Left kidney (tissue), 1 donor: ENCODE measurements at regions not wholly inside any gene's neighbourhood (a gene's known extent, or its start where the extent isn't known, plus 50 kb on each side); places are given as distances from the start of the nearest gene placed in this dataset.

Experiments used
- DNase-seq: peaks from one replicate; pipeline ENCODE4 v3.0.0-alpha.2; 2013

GRCh38 chrX:38890326-38890725 lies 89.1 kb downstream of the MID1IP1 start:
- no peak for DNase-seq

- no peak for DNase-seq
Measured at GRCh38 chrX:38890963-38891362, 89.7 kb downstream of the MID1IP1 start.

GRCh38 chrX:38891641-38892413 lies 90.6 kb downstream of the MID1IP1 start:
- DNase-seq, result no peak

GRCh38 chrX:38893441-38893840 lies 92.2 kb downstream of the MID1IP1 start:
- no peak for DNase-seq

- DNase-seq, result no peak
Measured at GRCh38 chrX:38895775-38896174, 94.5 kb downstream of the MID1IP1 start.

- DNase-seq, result no peak
Measured at GRCh38 chrX:38896724-38897298, 95.6 kb downstream of the MID1IP1 start.

- no peak for DNase-seq
Measured at GRCh38 chrX:38898261-38898660, 97.0 kb downstream of the MID1IP1 start.

- no peak for DNase-seq
Measured at GRCh38 chrX:38899650-38900049, 98.4 kb downstream of the MID1IP1 start.

- DNase-seq, result no peak
Measured at GRCh38 chrX:38900719-38901118, 99.5 kb downstream of the MID1IP1 start.

GRCh38 chrX:38902972-38903492 lies 101.8 kb downstream of the MID1IP1 start:
- no peak for DNase-seq

- DNase-seq, result no peak
Measured at GRCh38 chrX:38916801-38917200, 115.5 kb downstream of the MID1IP1 start.

- no peak for DNase-seq
Measured at GRCh38 chrX:38917954-38918353, 116.7 kb downstream of the MID1IP1 start.

- DNase-seq, result no peak
Measured at GRCh38 chrX:38919202-38919601, 117.9 kb downstream of the MID1IP1 start.

- DNase-seq, result no peak
Measured at GRCh38 chrX:38919853-38920528, 118.7 kb downstream of the MID1IP1 start.

- DNase-seq, result no peak
Measured at GRCh38 chrX:38923451-38923969, 122.3 kb downstream of the MID1IP1 start.

GRCh38 chrX:38927592-38927991 lies 126.3 kb downstream of the MID1IP1 start:
- no peak for DNase-seq

- DNase-seq, result no peak
Measured at GRCh38 chrX:38929966-38930421, 128.7 kb downstream of the MID1IP1 start.

- DNase-seq, result no peak
Measured at GRCh38 chrX:38930474-38930873, 129.2 kb downstream of the MID1IP1 start.

- DNase-seq, result no peak
Measured at GRCh38 chrX:38935561-38935960, 134.3 kb downstream of the MID1IP1 start.

GRCh38 chrX:38937400-38937799 lies 136.1 kb downstream of the MID1IP1 start:
- no peak for DNase-seq

- DNase-seq, result no peak
Measured at GRCh38 chrX:38937926-38938325, 136.7 kb downstream of the MID1IP1 start.

- DNase-seq, result no peak
Measured at GRCh38 chrX:38939067-38939466, 137.8 kb downstream of the MID1IP1 start.

GRCh38 chrX:38940547-38940946 lies 139.3 kb downstream of the MID1IP1 start:
- DNase-seq, result no peak
